ENCODE measurements at regions not wholly inside any gene's neighbourhood (a gene's known extent, or its start where the extent isn't known, plus 50 kb on each side); places are given as distances from the start of the nearest gene placed in this dataset.

- no peak for TF ChIP-seq ZNF772 (CRISPR knock-in tag; IDR thresholded peaks at IDR 0.05)
- no peak for TF ChIP-seq ZMAT3 (CRISPR knock-in tag; conservative IDR thresholded peaks at IDR 0.05)
- no peak for TF ChIP-seq RORA (CRISPR knock-in tag; IDR thresholded peaks at IDR 0.05)
- no peak for TF ChIP-seq ZNF770 (CRISPR knock-in tag; IDR thresholded peaks at IDR 0.05)
- no peak for TF ChIP-seq DNMT1 (CRISPR knock-in tag; IDR thresholded peaks at IDR 0.05)
- no peak for TF ChIP-seq ZNF253 (CRISPR knock-in tag; IDR thresholded peaks at IDR 0.05; ENCODE audit: borderline replicate concordance)
- no peak for TF ChIP-seq ZNF180 (CRISPR knock-in tag; IDR thresholded peaks at IDR 0.05; ENCODE audit: borderline replicate concordance, low read depth)
- TF ChIP-seq ZNF709 (CRISPR knock-in tag; IDR thresholded peaks at IDR 0.05) = no peak
- no peak for TF ChIP-seq RNF2 (conservative IDR thresholded peaks at IDR 0.05; ENCODE audit: low read depth)
- no peak for TF ChIP-seq ZBTB26 (CRISPR knock-in tag; IDR thresholded peaks at IDR 0.05; ENCODE audit: borderline replicate concordance)
- no peak for TF ChIP-seq ZBTB10 (CRISPR knock-in tag; IDR thresholded peaks at IDR 0.05; ENCODE audit: borderline replicate concordance)
- TF ChIP-seq ZBTB37 (CRISPR knock-in tag; IDR thresholded peaks at IDR 0.05) = no peak
- TF ChIP-seq ZNF251 (CRISPR knock-in tag; IDR thresholded peaks at IDR 0.05) = no peak
- TF ChIP-seq ZBTB1 (CRISPR knock-in tag; IDR thresholded peaks at IDR 0.05; ENCODE audit: borderline replicate concordance) = no peak
- peak; percentile 83 for TF ChIP-seq ZNF281 (CRISPR knock-in tag; IDR thresholded peaks at IDR 0.05; ENCODE audit: borderline replicate concordance)
- TF ChIP-seq AGO2 (optimal IDR thresholded peaks at IDR 0.05; ENCODE audit: low read depth, low read length) = no peak
- no peak for TF ChIP-seq KAT2B (IDR thresholded peaks at IDR 0.05; ENCODE audit: borderline replicate concordance, low read depth, low read length)
- TF ChIP-seq THAP8 (CRISPR knock-in tag; IDR thresholded peaks at IDR 0.05; ENCODE audit: borderline replicate concordance) = no peak
These were observed 184.2 kb downstream of the BLID start (continued) for GRCh38 chr11:121931748-121932352.

Measured in HepG2 (cell line).